Stimulated activated CD8-positive, alpha-beta memory T cell treated with anti-CD3 and anti-CD28 coated beads, Interleukin-12 subunit alpha, Interleukin-12 subunit beta, amount 100 ng/mL, for 24 hours (primary cell): ENCODE measurements at regions not wholly inside any gene's neighbourhood (a gene's known extent, or its start where the extent isn't known, plus 50 kb on each side); places are given as distances from the start of the nearest gene placed in this dataset.

ENCODE experiments used
- DNase-seq: peaks from one replicate; pipeline ENCODE4 v3.0.0-alpha.2; 2020; ENCODE audit errors: extremely low read depth

DNA sequence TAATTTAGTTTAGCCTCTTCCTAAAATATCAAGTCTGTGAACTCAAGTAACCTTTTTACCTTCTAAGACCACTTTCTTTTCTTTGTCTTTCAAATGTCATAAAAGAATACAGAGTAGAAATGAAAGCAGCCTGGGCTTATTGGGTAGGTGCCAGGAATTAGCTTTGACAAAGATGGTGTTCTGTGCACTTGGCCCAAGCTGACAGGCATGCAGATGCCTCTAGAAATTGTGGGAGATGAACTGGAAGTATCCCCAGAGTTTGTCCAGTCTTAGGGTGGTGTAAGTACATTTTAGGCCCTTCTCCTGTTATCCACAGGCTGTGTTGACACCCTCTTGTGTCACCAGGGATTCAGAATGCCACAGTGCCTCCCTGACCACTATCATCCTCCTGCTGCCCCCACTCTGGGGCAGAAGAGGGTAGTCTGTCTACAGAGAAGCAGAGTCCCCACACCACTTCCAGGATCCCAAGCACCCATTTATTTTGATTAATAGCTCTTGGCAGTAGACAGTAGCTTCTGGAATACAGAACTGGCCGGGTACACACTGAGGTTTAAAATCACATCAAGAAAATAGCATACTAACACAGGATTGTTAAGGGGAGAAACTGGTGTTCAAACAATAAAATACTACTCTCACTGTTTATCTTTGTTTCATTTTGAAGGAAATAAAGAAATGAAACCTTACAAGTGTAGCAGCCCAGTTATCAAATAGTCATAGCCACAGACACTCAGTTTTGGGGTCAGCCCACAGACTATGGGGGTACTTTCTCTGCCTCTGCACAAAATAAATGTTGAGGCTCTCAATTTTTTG is 343.2 kb downstream of the KCNRG start:
- no peak for DNase-seq

DNA sequence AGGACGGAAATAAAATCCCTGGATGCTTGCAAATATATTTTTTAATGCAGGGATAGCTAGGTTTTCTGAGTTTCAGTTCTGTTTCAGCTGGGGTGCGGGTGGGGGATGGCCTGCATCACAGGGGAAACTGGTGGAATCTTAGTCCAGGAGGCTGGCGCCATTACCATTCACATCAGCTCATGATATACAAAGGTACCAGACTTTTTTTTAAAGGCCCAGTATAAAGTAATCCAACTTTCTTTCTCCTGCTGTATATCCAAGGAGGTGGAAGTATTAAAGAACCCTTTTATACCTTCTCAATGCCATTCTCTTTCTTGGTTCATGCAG is 343.8 kb downstream of the KCNRG start:
- DNase-seq: no peak

DNA sequence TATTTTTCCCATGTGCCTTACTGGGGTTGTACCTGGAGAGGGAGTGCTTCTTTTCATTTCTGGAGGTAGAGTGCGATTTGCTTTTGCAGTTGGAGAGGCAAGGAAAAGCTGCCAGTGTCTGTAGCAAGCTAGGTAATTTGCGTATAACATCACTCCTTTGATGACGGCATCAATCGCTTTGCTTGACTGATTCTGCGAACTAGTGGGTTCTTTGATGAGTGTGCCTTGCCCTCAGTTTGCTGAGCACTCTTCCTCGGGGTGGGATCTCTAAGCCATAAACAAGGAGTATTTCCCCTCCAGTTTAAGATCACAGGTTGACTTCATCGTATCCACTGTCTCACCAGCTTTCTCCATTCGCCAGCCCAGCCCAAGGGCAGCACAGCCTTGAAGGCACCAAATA is 344.5 kb downstream of the KCNRG start:
- DNase-seq: no peak

DNA sequence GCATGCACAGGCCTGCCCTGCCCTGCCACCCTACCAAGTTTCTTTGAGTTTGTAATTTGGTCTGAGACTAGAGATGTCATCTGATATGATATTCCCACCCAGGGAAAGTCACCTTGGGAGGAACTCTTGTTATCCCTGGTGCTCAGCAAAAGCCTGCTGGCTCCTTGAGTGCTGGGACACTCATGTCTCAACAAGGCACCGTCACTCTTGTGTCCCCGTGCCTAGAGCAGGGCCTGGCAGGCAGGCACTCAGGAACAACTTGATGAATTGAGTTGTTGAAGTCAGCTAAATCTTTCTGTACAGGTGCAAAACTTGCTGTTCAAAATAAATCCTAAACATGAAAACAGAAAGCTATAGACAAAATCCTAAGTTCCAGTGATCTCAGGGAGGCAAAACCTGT is 345.4 kb downstream of the KCNRG start:
- no peak for DNase-seq

DNA sequence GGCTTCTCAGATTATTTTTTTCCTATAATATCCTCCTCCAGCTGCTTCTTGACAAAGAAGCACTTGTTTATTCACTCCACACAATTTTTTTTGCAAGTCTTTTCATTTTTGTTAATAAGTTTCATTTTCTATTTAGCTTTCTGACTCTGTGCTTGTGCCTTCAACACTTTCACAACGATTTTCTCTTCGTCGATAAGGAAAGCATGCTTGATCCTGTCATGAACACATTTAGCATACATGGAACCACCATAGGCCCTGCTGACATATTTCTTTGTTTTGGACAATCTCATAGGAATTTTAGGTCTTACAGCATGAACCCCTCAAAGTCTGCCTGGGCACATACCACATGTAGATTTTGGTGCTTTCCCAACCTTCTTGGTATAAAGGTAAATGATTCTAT is 346.0 kb downstream of the KCNRG start:
- DNase-seq: no peak

DNA sequence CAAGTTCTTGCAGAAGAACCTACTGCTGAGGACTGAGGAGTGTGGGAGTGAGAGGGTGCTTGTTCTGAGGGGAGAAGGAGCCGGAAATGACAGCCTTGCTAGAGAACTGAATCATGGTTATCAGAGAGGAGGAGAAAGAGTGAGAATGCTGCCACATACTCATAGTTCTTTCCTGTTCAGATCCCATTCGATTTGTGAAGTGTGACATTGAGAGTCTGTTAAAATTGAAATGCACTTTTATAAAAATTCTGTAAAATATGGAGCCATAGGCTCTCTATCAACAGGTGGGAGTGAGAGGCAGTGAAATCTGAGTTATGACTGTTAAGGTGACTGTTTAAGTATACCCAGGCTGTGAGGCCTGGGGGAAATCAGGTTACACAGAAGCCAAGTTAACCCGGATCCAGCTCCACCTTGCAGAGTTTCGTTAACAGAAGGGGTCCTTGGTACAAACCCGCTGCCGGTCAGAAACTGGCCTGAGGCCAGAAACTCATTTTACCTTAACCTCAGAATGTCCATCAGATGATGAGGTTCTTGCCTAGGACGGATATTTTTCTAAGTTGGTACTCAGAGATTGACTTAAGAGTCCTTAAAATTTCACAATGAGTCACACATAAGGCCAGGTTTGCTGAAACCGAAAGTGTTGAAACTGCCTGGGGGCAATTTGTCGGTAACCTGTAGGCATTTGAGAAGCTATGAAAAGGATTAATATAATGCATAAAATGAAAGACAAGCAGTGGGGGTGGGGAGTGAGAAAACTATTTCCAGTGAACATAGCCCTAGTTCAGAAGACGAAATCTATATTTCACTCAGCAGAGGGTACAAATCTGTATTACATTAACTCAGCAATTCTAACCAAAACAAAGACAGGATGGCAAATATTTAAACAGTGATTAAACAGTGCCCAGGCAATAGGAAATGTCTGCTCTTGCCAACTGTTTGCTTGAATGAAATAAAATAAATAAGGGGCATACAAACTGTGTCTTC is 350.5 kb downstream of the KCNRG start:
- DNase-seq: no peak

DNA sequence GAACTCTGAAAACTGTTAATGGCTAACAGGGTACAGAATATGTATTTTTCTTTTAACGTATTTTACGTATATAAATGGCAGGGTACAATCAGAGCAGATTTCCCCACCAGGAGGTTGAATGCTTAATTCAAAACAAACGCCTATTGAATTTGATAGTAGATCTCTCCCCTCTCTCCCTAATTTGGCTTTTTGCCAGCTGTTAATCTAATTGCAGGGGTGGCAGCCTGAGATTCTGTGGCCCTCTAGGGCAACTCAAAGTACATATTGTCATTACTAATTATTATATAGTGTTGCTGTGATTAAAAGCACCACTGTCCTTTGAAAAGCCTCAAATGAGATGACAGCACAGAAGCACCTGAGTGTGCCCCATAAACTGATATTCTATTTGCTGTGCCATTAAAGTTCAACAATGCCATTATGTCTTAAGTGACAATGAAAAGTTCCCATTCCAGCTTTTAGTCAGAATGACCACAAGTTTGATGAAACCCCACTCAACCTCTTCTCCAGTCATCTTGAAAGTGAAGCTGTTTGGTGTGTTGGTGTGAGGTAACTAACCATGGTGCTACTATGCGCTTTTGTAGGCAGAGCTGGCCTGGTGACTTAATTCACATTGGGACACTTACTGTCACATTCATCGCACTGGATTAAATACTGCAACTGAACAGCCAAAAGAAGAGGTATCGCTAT is 351.4 kb downstream of the KCNRG start:
- DNase-seq: no peak

DNA sequence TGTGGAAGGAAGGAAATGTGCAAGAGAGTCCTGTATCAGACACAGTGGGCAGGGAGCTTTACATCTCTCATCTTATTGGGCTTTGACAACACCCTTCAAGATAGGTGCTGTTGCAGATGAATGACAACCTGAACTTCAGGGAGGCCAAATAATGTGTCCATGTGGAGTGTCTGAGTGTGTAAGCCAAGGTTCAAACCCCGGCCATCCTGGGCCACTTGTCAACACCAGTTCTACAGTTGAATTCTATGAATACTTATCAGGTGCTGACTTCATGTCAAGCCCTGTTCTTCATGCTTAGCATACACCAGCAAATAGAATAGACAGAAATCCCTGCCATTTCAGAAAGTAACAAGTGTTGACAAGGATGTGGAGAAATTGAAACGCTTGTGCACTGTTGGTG is 354.4 kb downstream of the KCNRG start:
- DNase-seq: no peak

DNA sequence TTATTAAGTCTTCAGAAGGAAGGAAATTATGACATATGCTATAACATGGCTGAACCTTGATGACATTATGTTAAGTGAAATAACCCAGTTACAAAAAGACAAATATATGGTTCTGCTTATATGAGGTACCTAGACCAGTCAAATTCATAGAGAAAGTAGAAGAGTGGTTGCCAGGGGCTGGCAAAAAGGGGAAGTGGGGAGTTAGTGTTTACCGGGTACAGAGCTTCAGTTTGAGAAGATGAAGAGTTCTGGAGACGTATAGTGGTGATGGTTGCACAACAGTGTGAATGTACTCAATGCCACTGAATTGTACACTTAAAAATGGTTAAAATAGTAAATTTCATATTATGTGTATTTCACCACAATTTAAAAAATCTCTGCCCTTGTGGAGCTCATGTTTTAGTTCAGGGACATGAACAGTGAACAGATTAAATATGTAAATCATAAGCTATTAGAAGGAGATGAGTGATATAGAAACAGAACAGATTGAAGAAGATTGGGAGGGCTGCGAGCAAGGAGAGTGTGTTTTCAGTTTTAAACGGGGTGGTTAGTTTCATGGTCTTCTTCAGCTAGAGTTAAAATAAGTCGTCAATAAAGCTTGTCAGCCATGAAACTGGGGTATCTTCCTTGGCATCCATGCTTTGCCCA is 355.2 kb downstream of the KCNRG start:
- DNase-seq: no peak

DNA sequence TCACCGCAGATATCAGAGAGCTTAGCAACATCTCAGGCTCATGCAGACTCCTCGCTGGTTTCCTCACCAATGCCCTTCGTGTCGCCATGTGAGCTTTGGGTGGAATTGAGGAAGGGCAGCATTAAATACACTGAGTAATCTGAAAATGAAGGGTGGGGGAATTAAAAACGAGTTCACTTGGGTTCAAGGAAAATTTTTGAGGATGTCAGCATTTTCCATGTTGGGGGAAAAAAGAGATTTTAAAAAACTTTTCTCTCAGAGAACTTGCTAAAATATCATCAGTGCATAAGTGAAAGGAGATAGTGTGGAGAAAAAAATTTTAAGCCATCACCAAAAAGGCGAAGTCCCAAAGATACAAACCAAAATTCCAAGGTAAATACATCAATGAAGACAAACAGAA is 359.3 kb downstream of the KCNRG start:
- DNase-seq: no peak

DNA sequence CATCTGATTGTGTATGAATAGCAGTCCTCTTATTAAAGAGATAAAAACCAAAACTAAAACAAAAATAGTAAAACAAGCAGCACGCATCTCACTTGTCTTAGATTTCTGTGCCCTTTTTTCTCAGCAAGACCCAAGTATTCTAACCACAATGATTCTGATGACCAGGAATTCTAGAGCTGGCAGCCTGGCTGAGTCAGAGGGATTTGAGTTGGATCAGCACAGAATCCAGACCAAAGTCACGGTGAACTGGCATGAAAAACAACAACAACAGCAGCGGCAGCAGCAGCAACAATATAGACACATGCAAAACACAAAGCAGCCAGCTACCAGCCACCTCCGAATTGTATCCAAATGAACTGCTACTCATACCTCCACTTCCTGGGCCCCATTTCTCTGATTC is 360.5 kb downstream of the KCNRG start:
- no peak for DNase-seq

DNA sequence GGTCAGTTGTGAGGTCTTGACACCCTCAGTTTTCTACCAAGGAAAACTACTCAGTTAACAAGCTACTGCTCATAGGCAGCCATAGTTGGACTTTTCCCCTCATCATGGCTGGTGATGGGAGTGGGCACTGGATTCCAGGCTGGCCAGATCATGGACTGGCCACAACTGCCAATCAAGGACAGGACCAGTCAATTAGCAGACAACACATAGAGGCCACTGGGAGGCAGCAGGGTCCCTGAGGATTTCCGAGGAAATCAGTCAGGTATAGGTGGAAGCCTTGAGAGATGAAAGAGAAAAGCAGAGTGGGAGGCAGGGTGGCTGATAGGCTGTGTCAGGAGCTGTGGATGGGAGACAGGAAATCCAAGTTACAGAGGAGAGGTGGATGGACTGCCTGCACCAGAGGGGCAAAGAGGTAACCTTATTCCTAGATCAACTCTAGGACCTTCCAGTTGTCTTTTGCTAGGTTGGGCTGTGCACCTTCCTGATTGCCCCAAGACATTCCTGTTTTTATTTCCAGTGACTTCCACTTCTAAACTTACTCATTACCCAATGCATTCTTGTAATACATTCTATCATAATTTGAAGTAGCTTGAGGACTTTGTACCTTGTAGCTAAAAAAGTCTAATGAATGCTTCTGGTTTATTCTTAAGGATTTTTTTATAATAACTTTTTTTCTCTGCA is 361.8 kb downstream of the KCNRG start:
- DNase-seq: no peak

DNA sequence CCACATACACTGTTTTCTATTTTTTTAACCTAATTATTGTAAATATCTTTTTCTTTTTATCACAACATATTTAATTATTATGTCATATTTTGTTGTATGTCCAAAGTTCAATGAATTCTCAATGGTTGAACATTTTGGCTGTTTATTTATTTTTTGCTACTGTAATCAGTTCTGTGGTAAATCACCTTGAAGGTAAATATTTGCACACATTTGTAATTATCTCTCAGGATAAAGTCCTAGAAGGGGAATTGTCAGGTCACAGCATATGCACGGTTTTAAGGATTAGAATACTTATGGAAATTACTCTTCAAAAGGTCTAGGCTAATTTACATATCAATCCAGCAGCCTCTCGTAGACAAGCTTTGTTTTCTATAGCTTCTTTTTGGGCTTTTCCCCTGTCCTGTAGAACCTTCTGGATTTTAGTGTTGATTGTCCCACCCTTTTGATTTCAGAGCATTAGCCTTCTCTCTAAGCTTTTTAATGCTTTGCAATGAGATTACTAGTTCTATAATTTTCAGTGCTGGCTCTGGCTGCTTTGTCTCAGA is 362.6 kb downstream of the KCNRG start:
- no peak for DNase-seq

DNA sequence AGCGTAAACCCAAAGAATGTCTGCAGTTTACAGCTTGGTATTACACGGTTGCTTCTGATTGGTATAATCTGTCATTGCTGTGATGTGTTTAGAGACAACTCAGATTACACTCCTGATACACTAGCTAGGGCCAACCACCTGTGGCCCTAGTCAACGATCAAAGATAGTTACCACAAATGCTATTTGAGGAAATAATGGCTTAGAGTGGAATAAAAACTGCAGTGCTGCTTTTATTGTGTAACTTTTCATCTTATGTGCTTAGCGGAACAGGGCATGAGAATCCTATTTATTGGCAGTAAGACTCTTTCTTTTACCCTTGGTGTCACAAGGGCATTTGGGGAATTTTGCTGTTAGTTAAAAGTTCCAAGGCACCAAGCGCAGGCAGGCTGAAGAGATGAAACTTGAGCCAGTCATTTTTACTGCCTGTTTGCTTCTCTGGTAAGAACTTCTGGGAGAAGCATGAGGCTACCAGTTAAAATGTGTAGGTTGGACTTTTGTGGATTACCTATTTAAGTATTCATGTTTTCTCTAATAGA is 363.3 kb downstream of the KCNRG start:
- no peak for DNase-seq

DNA sequence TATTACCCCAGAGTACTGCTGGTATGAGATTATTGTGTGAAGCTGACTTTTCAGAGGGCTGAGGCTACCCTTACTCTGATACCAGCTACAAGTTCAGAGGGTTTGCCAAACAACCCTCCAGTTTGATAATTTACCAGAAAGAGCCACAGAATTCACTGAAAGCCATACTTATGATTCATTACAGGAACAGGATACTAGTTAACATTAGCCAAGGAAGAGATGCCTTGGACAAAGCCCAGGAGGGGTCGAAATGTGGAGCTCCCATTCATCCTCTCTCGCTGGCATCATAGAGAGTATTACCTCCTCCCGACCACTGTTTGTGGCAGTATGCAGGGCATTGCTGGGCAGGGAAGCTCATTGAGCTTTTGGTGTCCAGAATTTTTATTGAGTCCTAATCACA is 364.3 kb downstream of the KCNRG start:
- no peak for DNase-seq

DNA sequence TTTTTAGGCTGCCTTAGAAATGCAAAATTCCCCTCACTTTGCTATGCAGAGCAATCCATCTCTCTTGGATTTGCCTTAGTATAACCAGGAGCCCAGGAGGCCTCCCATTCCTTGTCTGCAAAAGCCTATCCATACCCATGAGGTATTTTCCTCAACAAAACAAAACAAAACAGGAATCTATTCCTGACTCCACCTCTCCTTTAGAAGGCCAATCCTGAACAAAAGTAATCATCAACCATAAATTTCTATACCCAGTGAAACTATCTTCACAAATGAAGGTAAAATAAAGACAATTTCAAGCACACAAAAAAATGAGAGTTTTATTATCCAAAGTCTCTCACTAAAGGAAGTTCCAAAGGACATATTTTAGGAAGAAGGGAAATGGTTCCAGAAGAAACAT is 365.7 kb downstream of the KCNRG start:
- DNase-seq: no peak

DNA sequence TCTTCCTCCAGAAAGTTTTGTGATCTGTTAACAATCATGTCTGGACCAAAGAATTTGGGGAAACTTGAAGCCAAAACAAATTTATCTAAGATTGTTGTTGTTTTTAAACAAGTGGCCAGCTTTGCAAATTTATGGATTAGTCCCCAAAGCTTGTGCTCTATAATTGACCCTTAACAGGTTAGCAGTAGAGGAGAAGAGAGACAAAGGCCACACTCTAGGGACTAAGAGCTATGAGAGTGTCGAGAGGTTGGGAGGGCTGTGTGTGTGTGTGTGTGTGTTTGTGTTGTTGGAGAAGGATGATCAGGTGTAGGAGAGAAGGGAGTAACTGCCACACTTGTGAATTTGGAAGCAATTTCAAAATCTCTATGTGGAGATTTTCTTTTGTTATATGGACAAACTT is 367.3 kb downstream of the KCNRG start:
- no peak for DNase-seq

DNA sequence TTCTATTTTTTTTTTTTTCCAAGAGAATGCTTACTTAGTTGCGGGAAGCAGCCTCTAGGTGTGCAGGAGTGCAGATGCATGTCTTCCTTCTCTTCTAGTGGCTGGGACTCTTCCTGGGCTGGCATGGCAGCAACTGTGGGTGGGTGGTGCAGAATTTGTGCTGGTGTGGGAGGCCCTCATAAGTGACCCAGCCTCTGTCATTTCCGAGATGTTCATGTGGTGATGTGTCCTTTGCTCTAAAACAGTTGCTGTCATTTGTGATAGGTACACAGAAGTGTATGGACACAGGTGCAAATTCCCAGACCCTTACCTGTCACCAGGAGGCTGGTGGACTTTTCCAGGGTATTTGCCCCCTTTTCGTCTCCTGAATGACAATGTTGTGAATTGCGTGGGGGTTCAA is 367.7 kb downstream of the KCNRG start:
- DNase-seq: no peak

DNA sequence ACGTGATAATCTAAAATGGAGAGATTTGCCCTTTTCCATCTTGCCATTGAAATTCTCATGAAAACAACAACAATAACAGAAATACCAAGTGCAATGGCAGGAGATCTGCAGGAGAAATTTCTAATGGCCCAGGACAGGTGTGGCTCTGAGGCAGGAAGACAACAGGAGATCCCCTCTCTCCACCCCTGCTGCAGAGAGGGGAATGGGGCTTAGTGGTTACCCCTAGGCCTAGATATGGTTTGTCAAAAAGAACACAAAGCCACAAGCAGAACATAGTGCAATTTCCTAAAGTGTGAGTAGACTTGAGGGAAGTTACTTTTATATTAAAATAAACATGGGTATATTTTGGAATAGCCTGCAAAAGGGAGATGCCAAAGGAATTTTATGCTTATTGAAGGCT is 369.5 kb downstream of the KCNRG start:
- no peak for DNase-seq

DNA sequence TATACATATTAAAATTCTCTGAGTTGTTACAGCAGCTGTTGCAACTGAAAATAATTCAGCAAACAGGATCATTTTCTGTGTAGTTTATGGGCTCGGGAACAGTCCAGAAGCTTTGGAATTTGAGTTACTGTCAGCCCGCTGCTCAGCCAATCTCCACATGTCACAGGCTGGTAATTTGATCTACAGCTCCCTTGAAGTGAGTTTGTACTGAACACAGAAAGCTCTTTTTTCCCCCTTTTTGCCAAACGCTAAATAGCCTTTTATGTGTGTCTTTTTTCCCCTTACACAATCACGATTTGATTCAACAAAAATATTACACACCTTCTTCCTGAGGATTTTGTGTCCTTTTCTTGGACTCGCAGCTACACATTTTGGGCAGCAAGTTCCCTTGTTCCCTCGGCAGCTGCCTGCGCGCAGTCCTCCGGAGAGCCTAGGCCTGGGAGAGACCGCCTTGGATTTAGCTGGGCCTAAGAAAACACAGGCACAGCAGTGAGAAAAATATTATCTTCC is 371.4 kb downstream of the KCNRG start:
- DNase-seq: no peak
